DMS79 treated with DMSO at 0.1 percent for 48 hours (cell line): ENCODE measurements at regions not wholly inside any gene's neighbourhood (a gene's known extent, or its start where the extent isn't known, plus 50 kb on each side); places are given as distances from the start of the nearest gene placed in this dataset.
A peak's percentile ranks its signal among the peaks of the same experiment; 100 is the strongest.
"Not testable (repeated sequence)": the region's sequence is repeated elsewhere in the genome, so short reads cannot be mapped to it uniquely, and the experiment has no call there.

Source experiments
- DNase-seq: peaks from one replicate; lab custom pipeline; 2025; lab: John Stamatoyannopoulos, UW

DNA sequence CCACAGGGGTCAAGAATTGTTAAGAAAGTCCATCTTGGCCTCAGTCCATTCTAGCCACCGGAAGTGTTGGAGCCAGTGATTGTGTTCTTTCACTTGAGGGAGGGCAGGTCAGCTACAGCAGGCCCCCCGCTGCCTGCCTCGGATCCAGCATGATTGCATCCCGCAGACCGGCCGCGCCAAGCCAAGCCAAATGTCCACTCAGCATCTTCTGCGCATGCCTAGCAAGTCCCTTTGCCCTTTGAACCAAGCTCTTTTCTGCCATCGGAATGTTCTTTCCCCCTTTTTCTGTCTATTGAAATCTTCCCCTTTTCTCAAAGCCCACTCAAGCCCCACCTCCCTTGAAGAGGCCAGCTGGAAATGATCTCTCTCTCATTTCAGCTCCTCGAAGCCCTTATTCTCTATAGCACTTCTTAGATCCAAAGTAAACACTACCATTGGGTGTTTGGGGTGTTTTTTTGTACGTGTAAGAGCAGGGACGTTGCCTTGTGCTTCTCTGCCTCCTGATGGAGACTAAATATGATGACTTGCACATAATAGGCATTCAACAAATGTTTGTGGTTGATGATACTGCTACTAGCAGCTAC, 147.8 kb upstream of the BCOR start:
- DNase-seq, result peak; percentile 17

DNA sequence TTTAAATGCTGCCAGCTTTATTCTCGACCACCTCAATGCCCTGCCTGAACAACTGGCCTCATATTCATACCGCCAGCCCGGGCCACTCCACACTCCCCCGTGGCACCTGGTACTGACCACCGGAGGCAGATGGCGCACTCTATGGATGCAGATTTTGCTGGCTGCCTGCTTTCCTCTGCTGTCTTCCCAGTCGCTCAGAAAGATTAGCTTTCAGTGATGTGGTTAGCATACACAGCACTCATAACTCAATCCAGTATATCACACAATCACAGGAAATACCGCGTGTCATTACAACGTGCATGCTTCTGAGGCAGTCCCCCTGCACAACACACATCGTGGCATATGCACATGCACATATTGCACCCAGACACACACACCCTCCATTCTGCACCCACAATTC, 147.2 kb upstream of the BCOR start:
- peak; percentile 1 for DNase-seq

GRCh38 chrX:40243755-40244515, 146.2 kb upstream of the BCOR start:
- no peak for DNase-seq

GRCh38 chrX:40240844-40241243, 143.1 kb upstream of the BCOR start:
- DNase-seq, result no peak

DNA sequence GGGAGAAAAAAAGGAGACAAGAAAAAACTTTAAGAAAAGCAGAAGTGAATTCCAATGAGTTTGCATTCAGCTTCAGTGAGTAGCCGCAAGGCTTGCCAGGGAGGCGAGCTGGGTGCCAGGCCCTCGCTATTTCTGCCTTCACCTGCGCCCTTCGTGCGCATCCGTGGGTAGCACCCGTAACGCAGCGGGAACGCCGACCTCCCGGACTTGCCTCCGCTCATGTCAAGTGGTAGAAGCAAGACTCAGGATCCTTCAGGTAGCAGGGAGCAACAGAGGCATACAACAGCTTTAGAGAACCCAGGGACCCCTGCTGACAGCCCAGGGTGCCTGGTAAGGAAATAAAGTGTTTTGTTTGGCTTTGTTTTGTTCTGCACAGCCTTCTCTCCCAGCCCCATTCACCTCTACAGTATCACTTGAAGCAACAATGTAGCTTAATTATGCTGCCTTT, 140.0 kb upstream of the BCOR start:
- DNase-seq, result no peak

GRCh38 chrX:40230646-40231045, 132.9 kb upstream of the BCOR start:
- DNase-seq, result no peak

- no peak for DNase-seq
These were observed 129.4 kb upstream of the BCOR start for GRCh38 chrX:40227125-40227524.

GRCh38 chrX:40224658-40225057, 126.9 kb upstream of the BCOR start:
- peak; percentile 25 for DNase-seq

GRCh38 chrX:40222612-40223011, 124.9 kb upstream of the BCOR start:
- not testable (repeated sequence) for DNase-seq

- no peak for DNase-seq
These were observed 115.3 kb upstream of the BCOR start for GRCh38 chrX:40213092-40213491.

GRCh38 chrX:40209951-40210617, 112.3 kb upstream of the BCOR start:
- DNase-seq, result no peak

GRCh38 chrX:40207626-40208025, 109.9 kb upstream of the BCOR start:
- DNase-seq, result no peak

- no peak for DNase-seq
These were observed 107.7 kb upstream of the BCOR start for GRCh38 chrX:40205471-40205870.

DNA sequence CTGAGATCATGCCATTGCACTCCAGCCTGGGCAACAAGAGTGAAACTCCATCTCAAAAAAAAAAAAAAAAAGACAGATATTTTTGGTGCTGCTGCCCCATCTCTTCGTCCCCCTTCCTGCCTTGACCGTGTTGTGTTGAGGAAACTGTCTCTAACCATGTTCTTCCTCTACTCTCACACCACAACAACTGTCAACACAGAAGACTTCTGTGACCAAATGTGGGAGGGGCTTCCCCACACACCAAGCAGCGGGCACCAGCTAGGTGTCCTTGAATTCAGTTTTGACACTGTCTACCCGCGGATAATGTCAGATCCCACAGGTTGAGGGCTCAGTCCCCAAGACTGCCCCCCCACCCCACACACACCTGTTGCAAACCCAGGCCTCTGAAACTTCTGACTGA, 104.7 kb upstream of the BCOR start:
- no peak for DNase-seq

DNA sequence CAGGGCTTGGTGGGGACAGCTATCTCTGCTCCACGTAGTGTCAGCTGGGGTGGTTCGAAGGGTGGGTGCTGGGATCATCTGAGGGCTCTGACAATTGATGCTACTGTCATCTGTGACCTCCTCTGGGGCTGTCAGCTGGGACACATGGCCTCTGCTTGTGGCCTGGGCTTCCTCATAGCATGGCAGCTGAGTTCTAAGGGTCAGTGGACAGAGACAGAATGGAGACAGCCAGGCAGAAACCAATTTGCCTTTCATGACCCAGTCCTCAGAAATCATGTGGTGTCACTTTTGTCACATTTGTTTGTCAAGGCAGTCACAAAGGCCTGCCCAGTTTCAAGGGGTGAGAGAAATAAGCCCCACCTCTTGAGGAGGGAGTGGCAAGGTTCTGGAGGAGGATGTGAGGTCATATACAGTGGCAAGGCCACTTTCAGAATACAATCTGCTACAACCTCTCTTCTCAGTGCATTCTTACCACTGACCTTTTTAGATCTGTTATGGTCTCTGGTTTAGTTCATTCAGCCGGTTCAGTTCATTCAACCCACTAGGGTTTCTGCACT, 103.6 kb upstream of the BCOR start:
- DNase-seq, result no peak

DNA sequence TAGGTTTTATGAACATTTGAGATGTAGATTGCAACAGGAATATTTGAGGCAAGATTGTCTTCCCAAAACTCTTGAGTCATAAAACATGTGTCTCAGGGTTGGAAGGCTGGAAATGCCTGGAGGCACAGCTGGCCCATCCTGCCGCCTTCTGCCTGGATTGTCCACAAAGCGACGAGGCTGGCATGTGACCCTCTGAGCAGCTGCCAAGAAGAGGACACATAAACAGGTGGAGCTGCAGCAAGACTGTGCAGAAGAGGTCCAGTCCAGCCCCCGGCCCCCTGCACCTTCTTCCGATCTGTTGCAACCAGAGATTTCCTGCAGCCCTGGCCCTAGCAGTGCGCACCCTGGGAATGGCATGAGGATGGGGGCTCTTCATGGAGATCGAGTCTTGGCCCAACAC, 101.9 kb upstream of the BCOR start:
- no peak for DNase-seq

GRCh38 chrX:40197071-40197470, 99.3 kb upstream of the BCOR start:
- DNase-seq, result no peak

- no peak for DNase-seq
These were observed 97.6 kb upstream of the BCOR start for GRCh38 chrX:40195368-40195767.

DNA sequence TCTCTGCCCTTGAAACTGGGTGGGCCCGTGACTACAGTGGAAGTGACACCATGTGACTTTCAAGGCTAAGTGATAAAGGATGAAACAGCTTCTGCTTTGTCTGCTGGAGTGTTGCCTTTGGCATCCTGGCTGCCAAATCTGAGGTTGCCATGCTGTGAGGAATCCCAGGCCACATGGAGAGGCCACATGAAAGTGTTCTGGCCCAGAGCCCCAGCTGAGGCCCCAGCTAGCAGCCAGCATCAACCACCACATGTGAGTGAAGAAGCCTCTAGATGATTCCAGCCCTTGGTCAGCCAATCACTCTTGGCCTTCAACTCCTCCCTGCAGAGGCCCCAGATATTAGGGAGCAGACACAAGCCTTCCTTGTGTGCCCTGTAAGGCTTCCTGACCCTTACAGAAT, 94.4 kb upstream of the BCOR start:
- DNase-seq, result no peak

GRCh38 chrX:40189637-40190036, 91.9 kb upstream of the BCOR start:
- no peak for DNase-seq

DNA sequence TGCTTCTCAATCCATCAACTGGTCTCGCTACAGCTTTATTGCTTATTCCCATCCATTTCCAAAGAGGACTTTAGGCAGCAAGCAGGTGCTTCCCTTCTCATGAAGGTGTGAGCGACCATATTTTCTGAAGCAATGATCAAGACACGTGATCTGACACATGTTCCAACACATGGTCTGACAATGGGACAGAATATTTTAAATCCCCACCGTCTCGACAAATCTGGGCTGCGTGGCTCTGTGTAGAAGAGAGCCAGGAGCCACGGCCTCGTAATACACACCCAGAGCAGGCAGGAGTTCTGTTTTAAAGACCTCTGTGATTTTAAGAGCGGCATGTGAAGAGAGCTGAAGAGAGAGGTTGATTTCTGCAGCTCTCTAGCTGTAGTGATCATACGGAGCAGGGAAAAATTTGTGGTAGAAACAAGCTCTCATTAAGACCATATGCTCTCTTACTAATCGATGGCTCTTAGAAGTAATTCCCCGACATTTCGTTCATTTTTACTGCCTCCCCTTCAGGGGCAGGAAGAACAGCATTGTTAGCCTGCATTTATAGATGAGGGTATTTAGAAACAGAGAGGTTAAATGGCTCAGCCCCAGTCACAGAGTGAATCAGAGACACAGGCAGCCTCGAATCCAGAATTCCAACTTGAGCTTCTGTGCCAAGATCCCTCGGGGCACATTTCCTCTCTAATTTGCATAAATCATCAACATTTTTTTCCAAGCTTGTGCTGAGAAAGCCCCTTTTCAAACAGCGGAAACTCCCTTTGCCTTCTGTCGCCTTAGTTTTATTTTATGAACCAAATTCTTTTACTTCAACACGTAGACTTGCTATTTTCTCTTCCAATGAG, 91.0 kb upstream of the BCOR start:
- no peak for DNase-seq

DNA sequence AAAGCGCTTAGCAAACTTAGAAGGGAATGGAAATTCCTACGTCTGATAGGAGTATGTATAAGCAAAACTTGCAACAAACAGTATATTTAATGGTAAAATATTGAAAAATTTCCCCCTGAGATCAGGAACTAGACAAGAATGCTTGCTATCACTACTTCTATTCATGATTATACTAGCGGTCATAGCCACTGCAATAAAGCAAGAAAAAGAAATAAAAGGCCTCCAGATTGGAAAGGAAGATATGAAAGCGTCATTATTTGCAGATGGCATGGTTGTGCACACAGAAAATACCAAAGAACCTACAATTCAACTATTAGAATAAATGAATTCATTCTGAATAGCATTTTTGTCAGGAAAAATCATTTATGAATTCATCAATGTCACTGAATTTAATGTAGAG, 87.2 kb upstream of the BCOR start:
- DNase-seq, result no peak
